ENCODE measurements at regions not wholly inside any gene's neighbourhood (a gene's known extent, or its start where the extent isn't known, plus 50 kb on each side); places are given as distances from the start of the nearest gene placed in this dataset.

GRCh38 chr3:81439108-81439507, 322.3 kb downstream of the GBE1 start:
- intact Hi-C loops (cut with DNase I; ENCODE audit: low total_unique reads) = no loop called here
- H3K27me3 ChIP-seq = no peaks in the 10 kb centered on the region
- in situ Hi-C loops (cut with MboI; ENCODE audit: low pct_ligation_motif_present in 1 of 4, low pct_unique_long_range_greater_than_20kb in 1 of 4, low sequenced_read_pairs in 3 of 4) = no loop called here
- no peaks in the 10 kb centered on the region for H3K36me3 ChIP-seq
- no peaks in the 10 kb centered on the region for H3K9me3 ChIP-seq
- TF ChIP-seq POLR2AphosphoS5 (IDR thresholded peaks at IDR 0.05) = no peak
- TF ChIP-seq CTCF (IDR thresholded peaks at IDR 0.05) = no peak
- TF ChIP-seq EP300 (IDR thresholded peaks at IDR 0.05; ENCODE audit: low read depth) = no peak
- TF ChIP-seq POLR2A (IDR thresholded peaks at IDR 0.05) = no peak
- WGBS, 2 donors (ENCODE audit: low coverage in 1 of 2) = 13 to 50% methylated on average over 1 of the region's 1 CpG
- DNase-seq = no peak
- no peak overlapping the region for H3K27ac ChIP-seq
- H3K4me3 ChIP-seq = no peak overlapping the region
- H3K4me1 ChIP-seq = no peaks in the 10 kb centered on the region

GRCh38 chr3:81437683-81438082, 323.8 kb downstream of the GBE1 start:
- H3K27ac ChIP-seq = no peak overlapping the region
- intact Hi-C loops (cut with DNase I; ENCODE audit: low total_unique reads) (no loop called here), in situ Hi-C loops (cut with MboI; ENCODE audit: low pct_ligation_motif_present in 1 of 4, low pct_unique_long_range_greater_than_20kb in 1 of 4, low sequenced_read_pairs in 3 of 4) (no loop called here)
- H3K9me3 ChIP-seq = no peaks in the 10 kb centered on the region
- no peak overlapping the region for H3K4me3 ChIP-seq
- 71 to 88% methylated on average over 2 to 3 of the region's 3 CpGs for WGBS, 2 donors (ENCODE audit: low coverage in 1 of 2)
- no peak for DNase-seq
- H3K4me1 ChIP-seq = no peaks in the 10 kb centered on the region
- H3K27me3 ChIP-seq = no peaks in the 10 kb centered on the region
- TF ChIP-seq CTCF (IDR thresholded peaks at IDR 0.05) = no peak
- TF ChIP-seq POLR2AphosphoS5 (IDR thresholded peaks at IDR 0.05) = no peak
- TF ChIP-seq POLR2A (IDR thresholded peaks at IDR 0.05) = no peak
- TF ChIP-seq EP300 (IDR thresholded peaks at IDR 0.05; ENCODE audit: low read depth) = no peak
- no peaks in the 10 kb centered on the region for H3K36me3 ChIP-seq

- Histone ChIP-seq H3K36me3 (no peaks in the 10 kb centered on the region), H3K27ac (no peak overlapping the region), H3K9me3 (no peaks in the 10 kb centered on the region), H3K4me1 (no peaks in the 10 kb centered on the region), H3K27me3 (no peaks in the 10 kb centered on the region), H3K4me3 (no peak overlapping the region)
- in situ Hi-C loops (cut with MboI; ENCODE audit: low pct_ligation_motif_present in 1 of 4, low pct_unique_long_range_greater_than_20kb in 1 of 4, low sequenced_read_pairs in 3 of 4) (no loop called here), intact Hi-C loops (cut with DNase I; ENCODE audit: low total_unique reads) (no loop called here)
- DNase-seq = no peak
- TF ChIP-seq POLR2AphosphoS5 (IDR thresholded peaks at IDR 0.05) (no peak), POLR2A (IDR thresholded peaks at IDR 0.05) (no peak), EP300 (IDR thresholded peaks at IDR 0.05; ENCODE audit: low read depth) (no peak), CTCF (IDR thresholded peaks at IDR 0.05) (no peak)
- WGBS, 2 donors (ENCODE audit: low coverage in 1 of 2) = 79 to 84% methylated on average over 3 of the region's 3 CpGs
Measured at GRCh38 chr3:81436182-81436581, 325.3 kb downstream of the GBE1 start.

- intact Hi-C loops (cut with DNase I; ENCODE audit: low total_unique reads) (no loop called here), in situ Hi-C loops (cut with MboI; ENCODE audit: low pct_ligation_motif_present in 1 of 4, low pct_unique_long_range_greater_than_20kb in 1 of 4, low sequenced_read_pairs in 3 of 4) (no loop called here)
- H3K27me3 ChIP-seq = no peaks in the 10 kb centered on the region
- H3K4me1 ChIP-seq = no peaks in the 10 kb centered on the region
- TF ChIP-seq POLR2A (IDR thresholded peaks at IDR 0.05) (no peak), CTCF (IDR thresholded peaks at IDR 0.05) (no peak), POLR2AphosphoS5 (IDR thresholded peaks at IDR 0.05) (no peak), EP300 (IDR thresholded peaks at IDR 0.05; ENCODE audit: low read depth) (no peak)
- no peak overlapping the region for H3K27ac ChIP-seq
- no peak for DNase-seq
- no peaks in the 10 kb centered on the region for H3K9me3 ChIP-seq
- WGBS, 2 donors (ENCODE audit: low coverage in 1 of 2) = 59 to 71% methylated on average over 1 of the region's 1 CpG
- no peaks in the 10 kb centered on the region for H3K36me3 ChIP-seq
- no peak overlapping the region for H3K4me3 ChIP-seq
Measured at GRCh38 chr3:81435050-81435449, 326.4 kb downstream of the GBE1 start.
